Testis (tissue), 2 donors: ENCODE measurements at regions not wholly inside any gene's neighbourhood (a gene's known extent, or its start where the extent isn't known, plus 50 kb on each side); places are given as distances from the start of the nearest gene placed in this dataset.

Experiments used
- POLR2A ChIP-seq: fragments of 450-650 bp; IDR thresholded peaks from one replicate; pipeline ENCODE4 v1.6.1; 2017; ENCODE audit warnings: antibody characterized with exemption, mild to moderate bottlenecking, moderate library complexity
- TF ChIP-seq, protein P1 (sequence below), 3 experiments: fragments of 450-650 bp in 2 of 3; fragments of 200-600 bp in 1 of 3; sonication (generic) in 1 of 3; IDR thresholded peaks; one replicate each; pipeline ENCODE4 v1.5.1; 2016 to 2019; ENCODE audit warnings: antibody characterized with exemption in 3 of 3, mild to moderate bottlenecking in 2 of 3, moderate library complexity in 1 of 3

DNA sequence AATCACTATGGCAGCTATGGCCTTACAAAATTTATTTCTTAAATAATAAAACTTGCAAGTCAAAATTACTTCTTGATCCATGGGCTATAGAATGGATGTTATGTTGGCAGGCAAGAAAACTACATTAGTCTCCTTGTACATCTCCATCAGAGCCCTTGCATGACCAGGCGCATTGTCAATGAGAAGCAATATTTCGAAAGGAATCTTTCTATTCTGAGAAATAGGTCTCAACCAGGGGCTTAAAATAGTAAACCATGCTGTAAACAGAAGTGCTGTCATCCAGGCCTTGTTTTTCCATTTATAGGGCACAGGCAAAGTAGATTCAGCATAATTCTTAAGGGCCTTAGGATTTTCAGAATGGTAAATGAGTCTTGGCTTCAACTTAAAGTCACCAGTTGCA lies 220.1 kb downstream of the SREK1 start:
- TF ChIP-seq, protein P1, sequence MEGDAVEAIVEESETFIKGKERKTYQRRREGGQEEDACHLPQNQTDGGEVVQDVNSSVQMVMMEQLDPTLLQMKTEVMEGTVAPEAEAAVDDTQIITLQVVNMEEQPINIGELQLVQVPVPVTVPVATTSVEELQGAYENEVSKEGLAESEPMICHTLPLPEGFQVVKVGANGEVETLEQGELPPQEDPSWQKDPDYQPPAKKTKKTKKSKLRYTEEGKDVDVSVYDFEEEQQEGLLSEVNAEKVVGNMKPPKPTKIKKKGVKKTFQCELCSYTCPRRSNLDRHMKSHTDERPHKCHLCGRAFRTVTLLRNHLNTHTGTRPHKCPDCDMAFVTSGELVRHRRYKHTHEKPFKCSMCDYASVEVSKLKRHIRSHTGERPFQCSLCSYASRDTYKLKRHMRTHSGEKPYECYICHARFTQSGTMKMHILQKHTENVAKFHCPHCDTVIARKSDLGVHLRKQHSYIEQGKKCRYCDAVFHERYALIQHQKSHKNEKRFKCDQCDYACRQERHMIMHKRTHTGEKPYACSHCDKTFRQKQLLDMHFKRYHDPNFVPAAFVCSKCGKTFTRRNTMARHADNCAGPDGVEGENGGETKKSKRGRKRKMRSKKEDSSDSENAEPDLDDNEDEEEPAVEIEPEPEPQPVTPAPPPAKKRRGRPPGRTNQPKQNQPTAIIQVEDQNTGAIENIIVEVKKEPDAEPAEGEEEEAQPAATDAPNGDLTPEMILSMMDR (IDR thresholded peaks at IDR 0.05): no peak
- no peak for TF ChIP-seq POLR2A
